Lower lobe of right lung (tissue), 2 donors: ENCODE measurements at regions not wholly inside any gene's neighbourhood (a gene's known extent, or its start where the extent isn't known, plus 50 kb on each side); places are given as distances from the start of the nearest gene placed in this dataset.

Experiments used
- ATAC-seq, 2 donors: fragments of 200-7000 bp; cut with Tn5 transposase; one replicate each; pipeline ENCODE4 v1.9.1; 2020 to 2022; ENCODE audit warnings: mild to moderate bottlenecking in 2 of 2, moderate library complexity in 2 of 2
- DNase-seq: peaks from one replicate; pipeline ENCODE4 v3.0.0-alpha.2; 2020
- H3K27ac ChIP-seq: fragments of 200-600 bp; one replicate; pipeline ENCODE4 v1.8.0; 2022
- H3K27me3 ChIP-seq: fragments of 200-600 bp; one replicate; pipeline ENCODE4 v1.8.0; 2022; ENCODE audit warnings: low read depth
- H3K36me3 ChIP-seq: fragments of 200-600 bp; one replicate; pipeline ENCODE4 v1.8.0; 2022; ENCODE audit warnings: mild to moderate bottlenecking
- H3K4me1 ChIP-seq: fragments of 200-600 bp; one replicate; pipeline ENCODE4 v1.8.0; 2022
- H3K4me3 ChIP-seq: fragments of 200-600 bp; one replicate; pipeline ENCODE4 v1.8.0; 2022; ENCODE audit warnings: mild to moderate bottlenecking
- H3K9me3 ChIP-seq: fragments of 200-600 bp; one replicate; pipeline ENCODE4 v1.8.0; 2022
- intact Hi-C: fragments of 100-400 bp; cut with DNase I; formaldehyde crosslinking; loops from one replicate; pipeline ENCODE4 v1.11.0; 2022
- TF ChIP-seq, protein P1 (sequence below): fragments of 200-600 bp; IDR thresholded peaks from one replicate; pipeline ENCODE4 v1.8.0; 2022; ENCODE audit warnings: antibody characterized with exemption, mild to moderate bottlenecking
- donor health status: DM: no; HTN: yes; CAD: no; lungs with severe emphysema.

GRCh38 chr15:62532367-62532766, 367.3 kb upstream of the C2CD4B start:
- Histone ChIP-seq H3K36me3 (no peaks in the 10 kb centered on the region), H3K9me3 (no peaks in the 10 kb centered on the region), H3K4me3 (no peak overlapping the region), H3K27ac (no peak overlapping the region), H3K27me3 (no peaks in the 10 kb centered on the region), H3K4me1 (no peaks in the 10 kb centered on the region)
- no peak for DNase-seq
- no peak for ATAC-seq
- TF ChIP-seq, protein P1, sequence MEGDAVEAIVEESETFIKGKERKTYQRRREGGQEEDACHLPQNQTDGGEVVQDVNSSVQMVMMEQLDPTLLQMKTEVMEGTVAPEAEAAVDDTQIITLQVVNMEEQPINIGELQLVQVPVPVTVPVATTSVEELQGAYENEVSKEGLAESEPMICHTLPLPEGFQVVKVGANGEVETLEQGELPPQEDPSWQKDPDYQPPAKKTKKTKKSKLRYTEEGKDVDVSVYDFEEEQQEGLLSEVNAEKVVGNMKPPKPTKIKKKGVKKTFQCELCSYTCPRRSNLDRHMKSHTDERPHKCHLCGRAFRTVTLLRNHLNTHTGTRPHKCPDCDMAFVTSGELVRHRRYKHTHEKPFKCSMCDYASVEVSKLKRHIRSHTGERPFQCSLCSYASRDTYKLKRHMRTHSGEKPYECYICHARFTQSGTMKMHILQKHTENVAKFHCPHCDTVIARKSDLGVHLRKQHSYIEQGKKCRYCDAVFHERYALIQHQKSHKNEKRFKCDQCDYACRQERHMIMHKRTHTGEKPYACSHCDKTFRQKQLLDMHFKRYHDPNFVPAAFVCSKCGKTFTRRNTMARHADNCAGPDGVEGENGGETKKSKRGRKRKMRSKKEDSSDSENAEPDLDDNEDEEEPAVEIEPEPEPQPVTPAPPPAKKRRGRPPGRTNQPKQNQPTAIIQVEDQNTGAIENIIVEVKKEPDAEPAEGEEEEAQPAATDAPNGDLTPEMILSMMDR = no peak
- intact Hi-C loops = no loop called here

- DNase-seq (no peak), ATAC-seq (no peak)
- TF ChIP-seq, protein P1 = no peak
- H3K27ac ChIP-seq = no peak overlapping the region
- no peak overlapping the region for H3K4me3 ChIP-seq
- H3K36me3 ChIP-seq = no peaks in the 10 kb centered on the region
- no peaks in the 10 kb centered on the region for H3K27me3 ChIP-seq
- no peaks in the 10 kb centered on the region for H3K9me3 ChIP-seq
- no peaks in the 10 kb centered on the region for H3K4me1 ChIP-seq
- intact Hi-C loops = no loop called here
Measured at GRCh38 chr15:62533687-62534086, 368.6 kb upstream of the C2CD4B start.

GRCh38 chr15:62534996-62535395, 369.9 kb upstream of the C2CD4B start:
- Histone ChIP-seq H3K4me3 (no peak overlapping the region), H3K36me3 (no peaks in the 10 kb centered on the region), H3K27ac (no peak overlapping the region), H3K27me3 (no peaks in the 10 kb centered on the region), H3K9me3 (no peaks in the 10 kb centered on the region), H3K4me1 (no peaks in the 10 kb centered on the region)
- TF ChIP-seq, protein P1 = no peak
- intact Hi-C loops = no loop called here
- ATAC-seq (no peak), DNase-seq (no peak)

- TF ChIP-seq, protein P1 = no peak
- Histone ChIP-seq H3K36me3 (no peaks in the 10 kb centered on the region), H3K27me3 (no peaks in the 10 kb centered on the region), H3K27ac (no peak overlapping the region), H3K9me3 (no peaks in the 10 kb centered on the region), H3K4me1 (no peaks in the 10 kb centered on the region), H3K4me3 (no peak overlapping the region)
- intact Hi-C loops = no loop called here
- ATAC-seq (no peak), DNase-seq (no peak)
Measured at GRCh38 chr15:62539236-62539635, 374.2 kb upstream of the C2CD4B start.

- ATAC-seq = no peak
- intact Hi-C loops = no loop called here
Measured at GRCh38 chr15:62541250-62541649, 376.2 kb upstream of the C2CD4B start.

More at GRCh38 chr15:62541250-62541649, 376.2 kb upstream of the C2CD4B start:
- Histone ChIP-seq H3K4me3 (no peak overlapping the region), H3K27ac (no peak overlapping the region), H3K9me3 (no peaks in the 10 kb centered on the region), H3K36me3 (no peaks in the 10 kb centered on the region), H3K27me3 (no peaks in the 10 kb centered on the region), H3K4me1 (peaks cover 8% of the 10 kb centered on the region)
- TF ChIP-seq, protein P1 = no peak
- no peak for DNase-seq
